Smooth muscle cell (in vitro differentiated cells): ENCODE measurements at regions not wholly inside any gene's neighbourhood (a gene's known extent, or its start where the extent isn't known, plus 50 kb on each side); places are given as distances from the start of the nearest gene placed in this dataset.

Experiments
- DNase-seq: peaks from one replicate; lab custom pipeline; 2025; ENCODE audit not compliant: unreplicated experiment; lab: John Stamatoyannopoulos, UW
- H2AFZ ChIP-seq: fragments of 200-600 bp; sonication (generic); 2 replicates; pipeline ENCODE4 v1.6.0; 2016; ENCODE audit warnings: antibody characterized with exemption, low read depth, mild to moderate bottlenecking
- H3F3A ChIP-seq: fragments of 200-600 bp; sonication (generic); 2 replicates; pipeline ENCODE4 v1.6.0; 2017; ENCODE audit warnings: antibody characterized with exemption, low read depth
- H3K27ac ChIP-seq: fragments of 200-600 bp; sonication (generic); 2 replicates; pipeline ENCODE4 v1.5.1; 2016; ENCODE audit warnings: low read depth, mild to moderate bottlenecking
- H3K27me3 ChIP-seq: fragments of 200-600 bp; sonication (generic); 2 replicates; pipeline ENCODE4 v1.6.1; 2016; ENCODE audit warnings: low read depth, mild to moderate bottlenecking
- H3K36me3 ChIP-seq: fragments of 200-600 bp; sonication (generic); 2 replicates; pipeline ENCODE4 v1.5.1; 2016; ENCODE audit warnings: low read depth
- H3K4me1 ChIP-seq: fragments of 200-600 bp; sonication (generic); 2 replicates; pipeline ENCODE4 v1.5.1; 2016; ENCODE audit warnings: low read depth
- H3K4me2 ChIP-seq: fragments of 200-600 bp; sonication (generic); 2 replicates; pipeline ENCODE4 v1.6.0; 2016; ENCODE audit warnings: mild to moderate bottlenecking
- H3K4me3 ChIP-seq: fragments of 200-600 bp; sonication (generic); 2 replicates; pipeline ENCODE4 v1.5.1; 2016; ENCODE audit warnings: mild to moderate bottlenecking
- H3K79me2 ChIP-seq: fragments of 200-600 bp; sonication (generic); 2 replicates; pipeline ENCODE4 v1.6.0; 2016; ENCODE audit warnings: low read depth, mild to moderate bottlenecking
- H3K9ac ChIP-seq: fragments of 200-600 bp; sonication (generic); 2 replicates; pipeline ENCODE4 v1.6.0; 2016; ENCODE audit warnings: low read depth
- H3K9me3 ChIP-seq: fragments of 200-600 bp; sonication (generic); replicated peaks from 2 replicates; pipeline ENCODE4 v1.5.1; 2016; ENCODE audit warnings: low read depth
- H4K20me1 ChIP-seq: fragments of 200-600 bp; sonication (generic); 2 replicates; pipeline ENCODE4 v1.6.0; 2016; ENCODE audit warnings: low read depth
- WGBS: methylation state at CpG from one replicate; pipeline ENCODE4 v1.1.7; 2016; ENCODE audit warnings: low lambda C conversion rate; 5-methylcytosine and 5-hydroxymethylcytosine counted together
- TF ChIP-seq, protein P1 (sequence below): fragments of 200-600 bp; sonication (generic); IDR thresholded peaks from 2 replicates; pipeline ENCODE4 v1.5.1; 2017; ENCODE audit warnings: borderline replicate concordance, mild to moderate bottlenecking, antibody characterized with exemption; ENCODE audit not compliant: insufficient read depth, poor library complexity, severe bottlenecking

DNA sequence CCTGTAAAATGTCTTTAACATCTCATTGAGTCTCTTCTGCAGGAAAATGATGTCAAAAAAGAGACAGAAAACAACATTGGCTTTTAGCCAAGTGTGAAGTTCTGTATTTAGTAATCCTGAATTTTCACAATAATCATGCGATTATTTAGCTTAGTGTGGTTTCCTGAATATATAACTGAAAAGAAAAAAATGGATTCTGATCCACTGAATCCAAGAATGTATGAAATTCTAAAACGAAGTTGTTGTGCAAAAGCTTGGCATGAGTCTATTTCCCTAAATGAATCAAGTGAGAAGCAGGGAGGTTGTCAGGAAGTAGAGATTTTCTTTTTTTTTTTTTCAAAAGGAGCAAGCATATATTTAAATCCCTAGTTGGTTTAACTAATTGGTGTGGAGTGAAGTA is 145.9 kb upstream of the CDH6 start:
- no peaks in the 10 kb centered on the region for H3K9me3 ChIP-seq
- no peak overlapping the region for H3K27ac ChIP-seq
- H2AFZ ChIP-seq, result no peak overlapping the region
- no peak for DNase-seq
- H3K4me2 ChIP-seq, result no peak overlapping the region
- H3K4me1 ChIP-seq, result peaks cover 51% of the 10 kb centered on the region
- H3K79me2 ChIP-seq, result no peaks in the 10 kb centered on the region
- no peak overlapping the region for H3K4me3 ChIP-seq
- H3F3A ChIP-seq, result no peaks in the 10 kb centered on the region
- no peaks in the 10 kb centered on the region for H4K20me1 ChIP-seq
- H3K9ac ChIP-seq, result no peak overlapping the region
- TF ChIP-seq, protein P1, sequence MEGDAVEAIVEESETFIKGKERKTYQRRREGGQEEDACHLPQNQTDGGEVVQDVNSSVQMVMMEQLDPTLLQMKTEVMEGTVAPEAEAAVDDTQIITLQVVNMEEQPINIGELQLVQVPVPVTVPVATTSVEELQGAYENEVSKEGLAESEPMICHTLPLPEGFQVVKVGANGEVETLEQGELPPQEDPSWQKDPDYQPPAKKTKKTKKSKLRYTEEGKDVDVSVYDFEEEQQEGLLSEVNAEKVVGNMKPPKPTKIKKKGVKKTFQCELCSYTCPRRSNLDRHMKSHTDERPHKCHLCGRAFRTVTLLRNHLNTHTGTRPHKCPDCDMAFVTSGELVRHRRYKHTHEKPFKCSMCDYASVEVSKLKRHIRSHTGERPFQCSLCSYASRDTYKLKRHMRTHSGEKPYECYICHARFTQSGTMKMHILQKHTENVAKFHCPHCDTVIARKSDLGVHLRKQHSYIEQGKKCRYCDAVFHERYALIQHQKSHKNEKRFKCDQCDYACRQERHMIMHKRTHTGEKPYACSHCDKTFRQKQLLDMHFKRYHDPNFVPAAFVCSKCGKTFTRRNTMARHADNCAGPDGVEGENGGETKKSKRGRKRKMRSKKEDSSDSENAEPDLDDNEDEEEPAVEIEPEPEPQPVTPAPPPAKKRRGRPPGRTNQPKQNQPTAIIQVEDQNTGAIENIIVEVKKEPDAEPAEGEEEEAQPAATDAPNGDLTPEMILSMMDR, result no peak
- H3K27me3 ChIP-seq, result no peaks in the 10 kb centered on the region
- WGBS, result 79% methylated on average over 2 of the region's 2 CpGs
- H3K36me3 ChIP-seq, result no peaks in the 10 kb centered on the region

DNA sequence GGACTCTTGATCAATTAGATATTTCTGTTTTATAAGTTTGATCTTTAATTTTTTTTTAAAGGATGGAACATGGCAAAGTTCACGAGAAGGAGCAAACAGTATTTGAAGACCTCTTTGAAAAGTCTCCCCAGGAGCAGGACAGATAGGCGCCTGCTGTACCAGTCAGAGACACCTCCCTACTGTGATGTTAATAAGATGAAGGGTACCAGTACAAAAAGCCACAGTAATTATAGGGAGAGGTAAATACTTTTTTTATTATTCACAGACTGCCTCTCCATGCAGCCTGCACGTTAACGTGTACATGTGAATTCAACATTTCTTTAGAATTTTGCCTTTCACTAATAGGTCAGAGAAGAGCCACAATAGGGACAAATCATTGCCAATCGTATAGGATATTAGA is 146.5 kb upstream of the CDH6 start:
- H3K4me3 ChIP-seq, result no peak overlapping the region
- no peaks in the 10 kb centered on the region for H4K20me1 ChIP-seq
- no peak overlapping the region for H3K9ac ChIP-seq
- TF ChIP-seq, protein P1, result no peak
- no peaks in the 10 kb centered on the region for H3K79me2 ChIP-seq
- no peaks in the 10 kb centered on the region for H3K36me3 ChIP-seq
- H2AFZ ChIP-seq, result no peak overlapping the region
- peaks cover 51% of the 10 kb centered on the region for H3K4me1 ChIP-seq
- H3K9me3 ChIP-seq, result no peaks in the 10 kb centered on the region
- H3K27ac ChIP-seq, result no peak overlapping the region
- 76% methylated on average over 5 of the region's 5 CpGs for WGBS
- H3K4me2 ChIP-seq, result no peak overlapping the region
- H3F3A ChIP-seq, result no peaks in the 10 kb centered on the region
- DNase-seq, result no peak
- no peaks in the 10 kb centered on the region for H3K27me3 ChIP-seq

DNA sequence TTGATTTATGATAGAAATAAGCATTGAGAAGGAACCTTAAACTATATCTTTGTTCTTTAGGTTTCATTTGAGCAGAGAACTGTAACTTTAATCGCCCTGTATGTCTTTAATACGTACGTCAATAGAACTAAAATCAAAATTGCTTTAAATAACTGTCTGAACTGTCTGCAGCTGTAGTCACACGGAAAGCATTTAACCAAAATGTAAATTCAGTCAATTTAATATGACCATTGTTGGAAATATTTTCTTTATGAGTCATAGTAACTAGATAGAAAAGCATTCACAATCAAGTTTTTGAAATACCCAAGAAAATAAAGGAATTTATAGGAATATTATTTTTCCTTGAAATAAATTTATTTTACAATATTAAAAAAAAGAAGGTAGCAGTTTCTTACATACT is 157.1 kb upstream of the CDH6 start:
- H3F3A ChIP-seq, result no peaks in the 10 kb centered on the region
- H3K4me2 ChIP-seq, result no peak overlapping the region
- H3K4me3 ChIP-seq, result no peak overlapping the region
- TF ChIP-seq, protein P1, result no peak
- no peaks in the 10 kb centered on the region for H3K9me3 ChIP-seq
- 82% methylated on average over 4 of the region's 4 CpGs for WGBS
- H2AFZ ChIP-seq, result no peak overlapping the region
- no peak overlapping the region for H3K9ac ChIP-seq
- no peak overlapping the region for H3K27ac ChIP-seq
- H3K79me2 ChIP-seq, result no peaks in the 10 kb centered on the region
- DNase-seq, result no peak
- H3K27me3 ChIP-seq, result no peaks in the 10 kb centered on the region
- H3K36me3 ChIP-seq, result no peaks in the 10 kb centered on the region
- H3K4me1 ChIP-seq, result no peaks in the 10 kb centered on the region
- no peaks in the 10 kb centered on the region for H4K20me1 ChIP-seq

DNA sequence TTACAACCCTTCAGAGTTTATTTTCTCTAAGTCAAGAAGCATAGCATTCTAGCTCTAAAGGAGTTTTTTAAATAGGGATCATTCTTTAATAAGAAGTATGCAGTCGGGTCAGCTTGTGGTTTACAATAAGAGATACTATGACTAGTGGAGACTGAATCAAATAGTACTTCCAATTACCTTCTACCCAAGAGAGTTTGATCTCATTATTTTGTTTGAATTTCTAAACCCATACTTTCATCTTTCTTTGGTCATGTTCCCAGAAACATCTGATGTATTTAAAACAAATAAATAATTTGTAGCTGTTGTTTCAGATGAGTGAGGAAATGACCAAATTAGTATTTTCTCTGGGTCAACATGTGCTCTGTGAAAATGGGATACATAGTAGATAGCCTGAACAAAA is 160.2 kb upstream of the CDH6 start:
- H3K9me3 ChIP-seq, result no peaks in the 10 kb centered on the region
- no peak overlapping the region for H3K9ac ChIP-seq
- no peak overlapping the region for H3K27ac ChIP-seq
- H4K20me1 ChIP-seq, result no peaks in the 10 kb centered on the region
- no peaks in the 10 kb centered on the region for H3K79me2 ChIP-seq
- no peaks in the 10 kb centered on the region for H3K36me3 ChIP-seq
- H2AFZ ChIP-seq, result no peak overlapping the region
- 87% methylated on average over 1 of the region's 1 CpG for WGBS
- TF ChIP-seq, protein P1, result no peak
- no peaks in the 10 kb centered on the region for H3F3A ChIP-seq
- no peaks in the 10 kb centered on the region for H3K4me1 ChIP-seq
- H3K27me3 ChIP-seq, result no peaks in the 10 kb centered on the region
- no peak for DNase-seq
- H3K4me3 ChIP-seq, result no peak overlapping the region
- no peak overlapping the region for H3K4me2 ChIP-seq
